ENCODE measurements at regions not wholly inside any gene's neighbourhood (a gene's known extent, or its start where the extent isn't known, plus 50 kb on each side); places are given as distances from the start of the nearest gene placed in this dataset.
A peak's percentile ranks its signal among the peaks of the same experiment; 100 is the strongest.

- TF ChIP-seq CTCF (IDR thresholded peaks at IDR 0.05; ENCODE audit: low read depth, low read length, missing input control) (peak; percentile 56), RAD21 (IDR thresholded peaks at IDR 0.05) (peak; percentile 88 to 94), SP1 (IDR thresholded peaks at IDR 0.05) (no peak), REST (IDR thresholded peaks at IDR 0.05) (no peak), TAF1 (conservative IDR thresholded peaks at IDR 0.05) (no peak), GABPA (IDR thresholded peaks at IDR 0.05 in 1 of 2, conservative IDR thresholded peaks at IDR 0.05 in 1 of 2) (no peak), YY1 (IDR thresholded peaks at IDR 0.05) (no peak), MAX (IDR thresholded peaks at IDR 0.05) (no peak), JUND (IDR thresholded peaks at IDR 0.05) (no peak), NR2F2 (IDR thresholded peaks at IDR 0.05) (no peak), EGR1 (IDR thresholded peaks at IDR 0.05; ENCODE audit: low read depth in 2 of 2) (no peak)
Observed at GRCh38 chr6:71383901-71384489, 95.4 kb downstream of the OGFRL1 start.

Measured in liver (tissue), 3 donors.